ENCODE measurements at regions not wholly inside any gene's neighbourhood (a gene's known extent, or its start where the extent isn't known, plus 50 kb on each side); places are given as distances from the start of the nearest gene placed in this dataset.

DNA sequence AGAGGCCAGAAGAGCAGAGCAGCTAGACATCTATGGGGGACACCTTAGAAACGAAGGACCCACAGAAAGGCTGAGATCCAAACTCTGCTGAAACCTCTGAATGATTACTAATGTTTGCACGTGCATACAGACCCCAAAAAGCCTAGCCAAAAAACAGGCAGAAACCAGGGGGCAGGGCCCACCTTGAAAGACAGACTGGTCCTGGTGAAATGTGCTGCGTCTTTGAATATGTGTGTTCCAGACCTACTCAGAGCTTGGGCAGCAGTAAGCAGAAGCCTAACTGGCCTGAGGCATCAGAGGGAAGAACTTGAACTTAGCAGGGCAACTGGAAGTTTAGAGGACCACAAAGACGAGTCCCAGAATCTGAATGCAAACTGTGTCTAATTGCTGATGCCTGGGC, 251.8 kb downstream of the TEX36 start:
- Mint-ChIP-seq H3K4me1 (ENCODE audit: unreplicated experiment) (no peaks in the 10 kb centered on the region), H3K9me3 (ENCODE audit: unreplicated experiment) (no peaks in the 10 kb centered on the region), H3K4me3 (ENCODE audit: unreplicated experiment) (no peak overlapping the region), H3K27me3 (ENCODE audit: unreplicated experiment) (no peaks in the 10 kb centered on the region), H3K27ac (ENCODE audit: unreplicated experiment) (no peak overlapping the region), H3K36me3 (ENCODE audit: low read depth, unreplicated experiment) (no peaks in the 10 kb centered on the region)
- TF ChIP-seq, protein P1, sequence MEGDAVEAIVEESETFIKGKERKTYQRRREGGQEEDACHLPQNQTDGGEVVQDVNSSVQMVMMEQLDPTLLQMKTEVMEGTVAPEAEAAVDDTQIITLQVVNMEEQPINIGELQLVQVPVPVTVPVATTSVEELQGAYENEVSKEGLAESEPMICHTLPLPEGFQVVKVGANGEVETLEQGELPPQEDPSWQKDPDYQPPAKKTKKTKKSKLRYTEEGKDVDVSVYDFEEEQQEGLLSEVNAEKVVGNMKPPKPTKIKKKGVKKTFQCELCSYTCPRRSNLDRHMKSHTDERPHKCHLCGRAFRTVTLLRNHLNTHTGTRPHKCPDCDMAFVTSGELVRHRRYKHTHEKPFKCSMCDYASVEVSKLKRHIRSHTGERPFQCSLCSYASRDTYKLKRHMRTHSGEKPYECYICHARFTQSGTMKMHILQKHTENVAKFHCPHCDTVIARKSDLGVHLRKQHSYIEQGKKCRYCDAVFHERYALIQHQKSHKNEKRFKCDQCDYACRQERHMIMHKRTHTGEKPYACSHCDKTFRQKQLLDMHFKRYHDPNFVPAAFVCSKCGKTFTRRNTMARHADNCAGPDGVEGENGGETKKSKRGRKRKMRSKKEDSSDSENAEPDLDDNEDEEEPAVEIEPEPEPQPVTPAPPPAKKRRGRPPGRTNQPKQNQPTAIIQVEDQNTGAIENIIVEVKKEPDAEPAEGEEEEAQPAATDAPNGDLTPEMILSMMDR (IDR thresholded peaks at IDR 0.05; ENCODE audit: unreplicated experiment) = no peak
- DNase-seq (ENCODE audit: low spot score) = no peak

DNA sequence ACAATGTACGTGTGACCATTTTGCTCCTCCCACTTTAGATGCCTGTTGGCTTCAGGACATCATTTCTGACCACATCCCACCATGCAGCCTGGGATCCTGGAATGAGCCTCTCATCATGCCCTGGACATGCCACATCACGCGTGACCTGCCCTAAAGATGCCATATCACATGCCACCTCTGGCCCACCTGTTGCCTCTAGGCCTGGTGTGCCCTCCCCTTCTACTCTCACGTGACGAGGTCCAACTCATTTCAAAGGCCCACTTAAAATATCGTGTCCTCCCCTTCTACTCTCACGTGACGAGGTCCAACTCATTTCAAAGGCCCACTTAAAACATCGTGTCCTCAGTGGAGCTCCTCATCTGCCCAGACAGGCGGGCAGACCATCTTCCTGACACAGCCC, 254.9 kb downstream of the TEX36 start:
- no peak for DNase-seq (ENCODE audit: low spot score)
- Mint-ChIP-seq H3K4me1 (ENCODE audit: unreplicated experiment) (peaks cover 6% of the 10 kb centered on the region), H3K4me3 (ENCODE audit: unreplicated experiment) (no peak overlapping the region), H3K9me3 (ENCODE audit: unreplicated experiment) (no peaks in the 10 kb centered on the region), H3K27me3 (ENCODE audit: unreplicated experiment) (no peaks in the 10 kb centered on the region), H3K36me3 (ENCODE audit: low read depth, unreplicated experiment) (no peaks in the 10 kb centered on the region), H3K27ac (ENCODE audit: unreplicated experiment) (no peak overlapping the region)
- TF ChIP-seq, protein P1 (IDR thresholded peaks at IDR 0.05; ENCODE audit: unreplicated experiment) = no peak

DNA sequence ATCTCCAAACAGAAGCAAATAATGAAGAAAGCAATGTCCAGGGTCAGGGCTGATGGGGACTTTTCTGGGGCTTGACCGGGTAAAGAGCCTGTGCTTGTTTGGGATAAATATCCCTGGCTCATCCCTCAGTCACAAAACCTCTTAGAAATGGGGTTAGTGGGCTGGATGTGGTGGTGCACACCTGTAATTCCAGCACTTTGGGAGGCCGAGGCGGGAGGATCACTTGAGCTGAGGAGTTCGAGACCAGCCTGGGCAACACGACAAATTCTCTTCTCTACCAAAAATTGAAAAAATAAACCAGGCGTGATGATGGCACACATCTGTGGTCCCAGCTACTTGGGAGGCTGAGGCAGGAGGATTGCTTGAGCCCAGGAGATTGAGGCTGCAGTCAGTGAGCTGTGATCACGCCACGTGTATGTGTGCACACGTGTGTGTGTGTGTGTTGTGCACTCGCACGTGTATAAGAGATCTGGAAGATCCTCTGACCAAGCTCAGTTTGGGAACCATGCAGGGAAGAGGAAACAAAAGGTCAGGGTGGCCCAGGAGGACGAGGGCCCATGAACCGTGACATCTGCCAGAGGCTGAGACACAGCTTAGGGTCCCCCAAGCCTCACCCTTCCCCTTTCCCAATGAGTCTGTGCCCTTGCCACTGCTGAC, 258.6 kb downstream of the TEX36 start:
- Mint-ChIP-seq H3K4me1 (ENCODE audit: unreplicated experiment) (peaks cover 6% of the 10 kb centered on the region), H3K9me3 (ENCODE audit: unreplicated experiment) (no peaks in the 10 kb centered on the region), H3K27ac (ENCODE audit: unreplicated experiment) (no peak overlapping the region), H3K36me3 (ENCODE audit: low read depth, unreplicated experiment) (no peaks in the 10 kb centered on the region), H3K4me3 (ENCODE audit: unreplicated experiment) (no peak overlapping the region), H3K27me3 (ENCODE audit: unreplicated experiment) (peaks cover 3% of the 10 kb centered on the region)
- DNase-seq (ENCODE audit: low spot score) = no peak
- TF ChIP-seq, protein P1 (IDR thresholded peaks at IDR 0.05; ENCODE audit: unreplicated experiment) = no peak

DNA sequence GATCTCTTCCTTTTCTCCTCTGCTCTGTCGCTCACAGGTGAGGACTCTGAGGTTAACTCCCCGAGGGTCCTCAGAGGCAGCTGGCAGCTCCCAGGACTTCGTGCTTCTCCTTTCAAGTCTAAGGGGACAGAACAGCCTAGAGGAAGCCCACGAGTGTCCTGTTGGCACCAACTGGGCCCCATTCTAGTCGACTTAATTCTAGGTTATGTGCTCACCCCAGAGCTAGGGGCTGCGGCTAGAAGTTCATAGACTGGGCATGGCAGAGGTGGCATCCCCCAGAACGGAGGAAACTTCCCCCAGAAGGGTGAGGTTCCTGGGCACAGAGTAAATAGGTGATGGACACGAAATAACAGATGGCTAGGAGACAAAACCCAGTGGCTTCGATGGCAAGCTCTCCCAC, 259.4 kb downstream of the TEX36 start:
- H3K27me3 Mint-ChIP-seq (ENCODE audit: unreplicated experiment) = peaks cover 3% of the 10 kb centered on the region
- H3K27ac Mint-ChIP-seq (ENCODE audit: unreplicated experiment) = no peak overlapping the region
- TF ChIP-seq, protein P1 (IDR thresholded peaks at IDR 0.05; ENCODE audit: unreplicated experiment) = no peak

DNA sequence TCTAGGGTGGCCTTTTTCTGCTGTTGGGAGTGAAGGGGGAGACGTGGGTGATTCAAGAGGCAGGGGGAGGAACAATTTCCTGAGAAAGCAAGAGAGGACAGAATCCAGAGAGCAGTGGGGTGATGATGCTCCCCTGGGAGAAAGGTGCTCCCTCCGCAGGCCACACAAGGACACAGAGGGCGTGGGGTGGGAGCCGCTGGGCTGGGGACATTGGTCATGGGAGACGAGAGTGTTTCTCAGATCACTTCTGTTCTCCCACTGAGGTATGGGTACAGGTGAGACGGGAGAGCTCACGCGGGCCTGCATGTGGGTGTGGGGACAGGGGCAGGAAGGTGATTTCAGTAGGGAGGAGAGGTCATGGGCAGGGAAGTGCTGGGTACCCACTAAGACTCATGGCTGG, 259.5 kb upstream of the CTBP2 start:
- H3K27me3 Mint-ChIP-seq (ENCODE audit: unreplicated experiment) = peaks cover 3% of the 10 kb centered on the region
- no peak overlapping the region for H3K4me3 Mint-ChIP-seq (ENCODE audit: unreplicated experiment)
- TF ChIP-seq, protein P1 (IDR thresholded peaks at IDR 0.05; ENCODE audit: unreplicated experiment) = no peak
- H3K27ac Mint-ChIP-seq (ENCODE audit: unreplicated experiment) = no peak overlapping the region
- peaks cover 2% of the 10 kb centered on the region for H3K4me1 Mint-ChIP-seq (ENCODE audit: unreplicated experiment)
- no peaks in the 10 kb centered on the region for H3K9me3 Mint-ChIP-seq (ENCODE audit: unreplicated experiment)
- H3K36me3 Mint-ChIP-seq (ENCODE audit: low read depth, unreplicated experiment) = no peaks in the 10 kb centered on the region
- DNase-seq (ENCODE audit: low spot score) = no peak

More for the DNA sequence above, 259.4 kb downstream of the TEX36 start:
- DNase-seq (ENCODE audit: low spot score) = no peak
- H3K9me3 Mint-ChIP-seq (ENCODE audit: unreplicated experiment) = no peaks in the 10 kb centered on the region
- H3K4me3 Mint-ChIP-seq (ENCODE audit: unreplicated experiment) = no peak overlapping the region
- H3K4me1 Mint-ChIP-seq (ENCODE audit: unreplicated experiment) = peaks cover 6% of the 10 kb centered on the region
- H3K36me3 Mint-ChIP-seq (ENCODE audit: low read depth, unreplicated experiment) = no peaks in the 10 kb centered on the region

All from endothelial cell (in vitro differentiated cells).